ENCODE measurements at regions not wholly inside any gene's neighbourhood (a gene's known extent, or its start where the extent isn't known, plus 50 kb on each side); places are given as distances from the start of the nearest gene placed in this dataset.

- peak overlapping the region; percentile 82 for H3K4me2 ChIP-seq (ENCODE audit: low read depth, low read length)
- H3K4me1 ChIP-seq (ENCODE audit: low read length), result peaks cover 41% of the 10 kb centered on the region
- peaks cover 26% of the 10 kb centered on the region for H3F3A ChIP-seq (ENCODE audit: insufficient read depth, low read length)
- no peaks in the 10 kb centered on the region for H3K79me2 ChIP-seq (ENCODE audit: low read length)
- no peaks in the 10 kb centered on the region for H4K20me1 ChIP-seq (ENCODE audit: insufficient read depth, low read length)
- TF ChIP-seq CTCF (IDR thresholded peaks at IDR 0.05; ENCODE audit: low read length) (no peak), EZH2 (optimal IDR thresholded peaks at IDR 0.05; ENCODE audit: low read depth, low read length) (no peak), EZH2phosphoT487 (IDR thresholded peaks at IDR 0.05; ENCODE audit: low read length) (no peak)
- H2AFZ ChIP-seq (ENCODE audit: low read length), result peak overlapping the region; percentile 90
- H3K27ac ChIP-seq (ENCODE audit: low read length), result peak overlapping the region; percentile 86
- no peaks in the 10 kb centered on the region for H3K9me3 ChIP-seq (replicated peaks; ENCODE audit: insufficient read depth, low read length)
- DNase-seq, result peak; percentile 40
- no peaks in the 10 kb centered on the region for H3K36me3 ChIP-seq (replicated peaks; ENCODE audit: insufficient read depth, low read length)
- no peaks in the 10 kb centered on the region for H3K9me2 ChIP-seq (replicated peaks; ENCODE audit: insufficient read depth, low read length)
- H3K9ac ChIP-seq (ENCODE audit: low read length), result peak overlapping the region; percentile 71
- H3K27me3 ChIP-seq (replicated peaks; ENCODE audit: insufficient read depth, low read length), result no peaks in the 10 kb centered on the region
- peak overlapping the region; percentile 37; the same call in 1 of the 2 replicates for H3K4me3 ChIP-seq (ENCODE audit: low read length)
Measured at GRCh38 chr5:143583409-143583808, 179.9 kb upstream of the NR3C1 start.

GRCh38 chr5:143582869-143583268 lies 179.4 kb upstream of the NR3C1 start:
- H3K79me2 ChIP-seq (ENCODE audit: low read length), result no peaks in the 10 kb centered on the region
- H4K20me1 ChIP-seq (ENCODE audit: insufficient read depth, low read length), result no peaks in the 10 kb centered on the region
- peak overlapping the region; percentile 86 for H3K27ac ChIP-seq (ENCODE audit: low read length)
- no peaks in the 10 kb centered on the region for H3K9me2 ChIP-seq (replicated peaks; ENCODE audit: insufficient read depth, low read length)
- H3F3A ChIP-seq (ENCODE audit: insufficient read depth, low read length), result peaks cover 26% of the 10 kb centered on the region
- H2AFZ ChIP-seq (ENCODE audit: low read length), result peak overlapping the region; percentile 90
- H3K27me3 ChIP-seq (replicated peaks; ENCODE audit: insufficient read depth, low read length), result no peaks in the 10 kb centered on the region
- TF ChIP-seq EZH2 (optimal IDR thresholded peaks at IDR 0.05; ENCODE audit: low read depth, low read length) (no peak), EZH2phosphoT487 (IDR thresholded peaks at IDR 0.05; ENCODE audit: low read length) (no peak), CTCF (IDR thresholded peaks at IDR 0.05; ENCODE audit: low read length) (no peak)
- peak overlapping the region; percentile 37 for H3K4me3 ChIP-seq (ENCODE audit: low read length)
- peak overlapping the region; percentile 71 for H3K9ac ChIP-seq (ENCODE audit: low read length)
- H3K4me2 ChIP-seq (ENCODE audit: low read depth, low read length), result peak overlapping the region; percentile 82
- H3K36me3 ChIP-seq (replicated peaks; ENCODE audit: insufficient read depth, low read length), result no peaks in the 10 kb centered on the region
- peak; percentile 87 for DNase-seq
- no peaks in the 10 kb centered on the region for H3K9me3 ChIP-seq (replicated peaks; ENCODE audit: insufficient read depth, low read length)
- peaks cover 41% of the 10 kb centered on the region for H3K4me1 ChIP-seq (ENCODE audit: low read length)

- H3K9me2 ChIP-seq (replicated peaks; ENCODE audit: insufficient read depth, low read length), result no peaks in the 10 kb centered on the region
- H3K36me3 ChIP-seq (replicated peaks; ENCODE audit: insufficient read depth, low read length), result no peaks in the 10 kb centered on the region
- H3K9me3 ChIP-seq (replicated peaks; ENCODE audit: insufficient read depth, low read length), result no peaks in the 10 kb centered on the region
- H3K9ac ChIP-seq (ENCODE audit: low read length), result peak overlapping the region; percentile 71
- DNase-seq, result peak; percentile 72
- H3K4me1 ChIP-seq (ENCODE audit: low read length), result peaks cover 41% of the 10 kb centered on the region
- no peaks in the 10 kb centered on the region for H4K20me1 ChIP-seq (ENCODE audit: insufficient read depth, low read length)
- no peaks in the 10 kb centered on the region for H3K27me3 ChIP-seq (replicated peaks; ENCODE audit: insufficient read depth, low read length)
- peak overlapping the region; percentile 82 for H3K4me2 ChIP-seq (ENCODE audit: low read depth, low read length)
- peaks cover 26% of the 10 kb centered on the region for H3F3A ChIP-seq (ENCODE audit: insufficient read depth, low read length)
- H3K79me2 ChIP-seq (ENCODE audit: low read length), result no peaks in the 10 kb centered on the region
- H3K27ac ChIP-seq (ENCODE audit: low read length), result peak overlapping the region; percentile 86
- H3K4me3 ChIP-seq (ENCODE audit: low read length), result peak overlapping the region; percentile 37; the same call in 1 of the 2 replicates
- peak overlapping the region; percentile 7; the same call in 1 of the 2 replicates for H2AFZ ChIP-seq (ENCODE audit: low read length)
- no peak for TF ChIP-seq EZH2 (optimal IDR thresholded peaks at IDR 0.05; ENCODE audit: low read depth, low read length)
- no peak for TF ChIP-seq CTCF (IDR thresholded peaks at IDR 0.05; ENCODE audit: low read length)
- TF ChIP-seq EZH2phosphoT487 (IDR thresholded peaks at IDR 0.05; ENCODE audit: low read length), result no peak
Measured at GRCh38 chr5:143582176-143582575, 178.7 kb upstream of the NR3C1 start.

Data from MM.1S (cell line).